NB4 (cell line): ENCODE measurements at regions not wholly inside any gene's neighbourhood (a gene's known extent, or its start where the extent isn't known, plus 50 kb on each side); places are given as distances from the start of the nearest gene placed in this dataset.

Source experiments
- POLR2A ChIP-seq: IDR thresholded peaks from 2 replicates; pipeline ENCODE4 v1.6.1; 2011; ENCODE audit warnings: mild to moderate bottlenecking; ENCODE audit not compliant: insufficient read length; ENCODE audit errors: extremely low read depth
- TF ChIP-seq, protein P1 (sequence below): IDR thresholded peaks from one replicate; pipeline ENCODE4 v1.5.1; 2012; ENCODE audit warnings: low read depth, low read length
- TF ChIP-seq, protein P2 (sequence below): IDR thresholded peaks from 2 replicates; pipeline ENCODE4 v1.6.1; 2011; ENCODE audit warnings: low read depth, low read length

DNA sequence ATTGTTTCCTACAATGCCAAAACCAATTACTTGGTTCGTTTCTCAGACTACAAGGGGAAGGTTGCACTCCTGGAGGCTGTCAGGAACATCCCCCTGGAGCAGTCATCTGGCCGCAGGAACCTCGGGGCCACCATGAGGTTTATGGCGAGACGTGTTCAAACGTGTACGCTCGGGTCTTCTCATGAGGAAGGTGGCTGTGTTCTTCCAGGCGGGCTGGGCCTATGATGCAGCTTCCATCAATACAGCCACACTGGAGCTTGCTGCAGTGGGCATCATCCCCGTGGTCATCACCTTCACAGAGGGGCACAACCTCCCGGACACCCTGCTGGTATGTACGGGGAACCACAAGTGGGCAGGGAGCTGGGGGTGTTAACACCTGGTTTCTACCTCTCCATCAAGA, 94.5 kb upstream of the COL6A5 start:
- TF ChIP-seq, protein P1, sequence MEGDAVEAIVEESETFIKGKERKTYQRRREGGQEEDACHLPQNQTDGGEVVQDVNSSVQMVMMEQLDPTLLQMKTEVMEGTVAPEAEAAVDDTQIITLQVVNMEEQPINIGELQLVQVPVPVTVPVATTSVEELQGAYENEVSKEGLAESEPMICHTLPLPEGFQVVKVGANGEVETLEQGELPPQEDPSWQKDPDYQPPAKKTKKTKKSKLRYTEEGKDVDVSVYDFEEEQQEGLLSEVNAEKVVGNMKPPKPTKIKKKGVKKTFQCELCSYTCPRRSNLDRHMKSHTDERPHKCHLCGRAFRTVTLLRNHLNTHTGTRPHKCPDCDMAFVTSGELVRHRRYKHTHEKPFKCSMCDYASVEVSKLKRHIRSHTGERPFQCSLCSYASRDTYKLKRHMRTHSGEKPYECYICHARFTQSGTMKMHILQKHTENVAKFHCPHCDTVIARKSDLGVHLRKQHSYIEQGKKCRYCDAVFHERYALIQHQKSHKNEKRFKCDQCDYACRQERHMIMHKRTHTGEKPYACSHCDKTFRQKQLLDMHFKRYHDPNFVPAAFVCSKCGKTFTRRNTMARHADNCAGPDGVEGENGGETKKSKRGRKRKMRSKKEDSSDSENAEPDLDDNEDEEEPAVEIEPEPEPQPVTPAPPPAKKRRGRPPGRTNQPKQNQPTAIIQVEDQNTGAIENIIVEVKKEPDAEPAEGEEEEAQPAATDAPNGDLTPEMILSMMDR = no peak
- no peak for TF ChIP-seq POLR2A
- TF ChIP-seq, protein P2, sequence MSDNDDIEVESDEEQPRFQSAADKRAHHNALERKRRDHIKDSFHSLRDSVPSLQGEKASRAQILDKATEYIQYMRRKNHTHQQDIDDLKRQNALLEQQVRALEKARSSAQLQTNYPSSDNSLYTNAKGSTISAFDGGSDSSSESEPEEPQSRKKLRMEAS = no peak
